NCI-H2227 treated with DMSO at 0.1 percent for 48 hours (cell line): ENCODE measurements at regions not wholly inside any gene's neighbourhood (a gene's known extent, or its start where the extent isn't known, plus 50 kb on each side); places are given as distances from the start of the nearest gene placed in this dataset.
A peak's percentile ranks its signal among the peaks of the same experiment; 100 is the strongest.

Experiments used
- DNase-seq: peaks from one replicate; lab custom pipeline; 2025; lab: John Stamatoyannopoulos, UW

DNA sequence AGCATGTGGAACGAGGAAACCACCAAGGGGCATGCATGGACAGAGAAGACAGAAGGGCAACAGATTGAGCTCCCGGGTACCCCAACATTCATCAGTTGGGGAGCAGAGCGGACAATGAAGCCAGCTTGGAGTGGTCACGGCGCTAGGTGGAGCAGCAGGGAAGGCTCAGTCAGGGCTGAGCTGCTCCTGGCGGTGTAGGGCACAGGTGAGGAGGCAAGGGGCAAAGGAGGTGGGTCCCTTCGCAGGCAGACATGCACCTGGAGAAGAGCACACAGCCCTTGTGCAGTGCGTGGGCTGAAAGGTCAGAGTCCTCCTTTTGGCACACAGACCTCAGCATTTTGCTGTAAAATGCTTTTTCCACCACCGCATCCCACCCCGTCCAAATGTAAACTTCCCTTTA, 90.0 kb upstream of the SLC6A6 start:
- no peak for DNase-seq

DNA sequence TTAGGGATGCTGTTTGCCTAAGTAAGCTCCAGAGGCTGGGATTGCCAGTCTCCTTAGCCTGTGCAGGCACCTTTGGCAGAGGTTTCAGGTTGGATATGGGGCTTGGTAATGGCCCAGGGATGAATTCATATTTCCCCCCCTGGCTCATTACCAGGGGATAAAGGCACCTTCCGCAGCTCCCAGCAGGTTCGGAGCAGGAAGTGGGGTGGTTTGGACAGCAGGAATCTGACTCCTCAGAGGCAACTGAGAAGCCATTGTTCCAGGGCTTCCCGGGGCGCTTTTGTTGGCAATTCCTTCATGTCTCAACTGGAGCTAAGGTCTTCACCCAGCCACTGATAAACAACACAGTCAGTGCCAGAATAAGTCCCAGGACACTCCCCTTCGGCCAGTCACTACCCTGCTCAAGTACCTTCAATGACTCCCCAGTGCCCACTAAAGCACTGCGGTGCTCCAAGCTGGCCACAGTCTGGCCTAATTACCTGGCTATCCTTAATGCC, 85.3 kb upstream of the SLC6A6 start:
- DNase-seq = no peak

DNA sequence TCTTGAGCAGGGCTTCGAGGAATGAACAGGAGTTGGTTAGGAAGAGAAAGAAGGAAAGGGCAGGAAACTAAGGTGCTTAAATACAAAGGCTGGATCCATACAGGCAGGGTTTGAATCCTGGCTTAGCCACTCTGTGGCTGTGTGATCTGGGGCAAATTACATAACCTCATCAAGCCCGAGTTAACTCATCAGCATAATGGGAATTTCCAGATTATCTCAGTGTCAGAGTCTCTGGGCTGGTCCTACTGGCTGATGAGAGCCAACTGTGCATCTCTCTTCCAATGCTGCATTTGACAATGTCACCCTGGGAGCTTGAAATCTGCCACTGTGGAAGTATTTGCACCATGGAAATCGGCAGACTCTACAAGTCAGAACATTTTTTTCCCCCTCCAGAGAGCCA, 83.8 kb upstream of the SLC6A6 start:
- no peak for DNase-seq

DNA sequence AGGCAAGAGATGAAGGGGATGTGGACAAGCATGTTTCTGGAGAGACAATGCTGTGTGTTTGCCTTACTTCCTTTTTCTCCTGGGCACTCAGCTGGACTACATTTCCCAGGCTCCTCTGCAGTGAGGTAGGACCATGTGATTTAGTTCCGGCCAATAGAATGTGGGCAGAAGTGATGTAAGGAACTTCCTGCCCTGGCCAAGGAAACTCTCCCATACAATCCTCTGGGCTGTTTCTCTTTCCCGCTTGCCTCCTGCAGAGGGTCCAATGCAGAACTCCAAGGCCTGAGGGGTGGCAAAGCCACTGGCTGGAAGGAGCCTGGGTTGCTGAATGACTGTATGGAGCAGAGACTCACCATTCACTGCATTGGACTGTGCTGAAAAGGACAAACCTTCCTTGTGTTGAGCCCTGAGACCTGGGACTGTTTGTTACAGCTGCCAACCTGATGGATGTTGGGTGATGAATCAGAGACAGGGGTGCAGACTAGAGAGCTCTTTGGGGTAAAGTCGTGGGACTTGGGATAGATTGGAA, 82.7 kb upstream of the SLC6A6 start:
- no peak for DNase-seq

DNA sequence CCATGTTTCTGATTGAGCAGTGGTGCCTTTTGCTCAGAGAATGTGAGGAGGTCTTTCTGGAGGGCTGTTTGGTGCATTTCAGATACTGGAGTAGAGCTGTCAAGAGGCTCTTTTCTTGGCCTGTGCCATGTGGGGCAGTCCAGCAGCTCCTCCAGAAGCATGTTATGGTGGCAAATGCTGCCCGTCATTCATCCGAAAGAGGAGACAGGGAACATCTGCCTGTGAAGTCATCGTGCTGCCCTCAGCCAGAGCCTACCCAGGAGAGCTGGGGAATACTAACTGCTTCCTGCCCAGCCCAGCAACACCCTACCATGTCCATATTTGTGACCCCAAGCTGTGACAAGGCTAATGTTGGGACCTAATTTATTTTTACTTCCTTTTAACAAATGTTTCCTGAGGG, 82.2 kb upstream of the SLC6A6 start:
- no peak for DNase-seq

DNA sequence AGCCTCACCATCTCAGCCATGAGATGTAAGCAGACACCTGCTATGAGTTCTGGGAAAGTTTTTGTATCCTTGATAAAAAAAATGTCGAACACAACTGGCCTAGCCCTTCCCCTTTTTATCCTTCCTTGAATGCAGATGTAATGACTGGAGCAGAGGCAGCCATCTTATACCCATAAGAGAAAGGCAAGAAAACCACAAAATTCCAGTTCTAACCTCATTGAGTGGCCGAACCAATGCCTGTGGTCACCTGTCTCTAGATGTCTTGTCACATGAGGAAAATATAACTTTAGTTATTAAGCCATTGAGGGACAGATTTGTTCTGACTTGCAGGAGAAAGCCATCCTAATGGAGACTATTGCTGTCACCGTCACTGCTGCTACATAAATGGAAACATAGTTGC, 80.4 kb upstream of the SLC6A6 start:
- DNase-seq = no peak

DNA sequence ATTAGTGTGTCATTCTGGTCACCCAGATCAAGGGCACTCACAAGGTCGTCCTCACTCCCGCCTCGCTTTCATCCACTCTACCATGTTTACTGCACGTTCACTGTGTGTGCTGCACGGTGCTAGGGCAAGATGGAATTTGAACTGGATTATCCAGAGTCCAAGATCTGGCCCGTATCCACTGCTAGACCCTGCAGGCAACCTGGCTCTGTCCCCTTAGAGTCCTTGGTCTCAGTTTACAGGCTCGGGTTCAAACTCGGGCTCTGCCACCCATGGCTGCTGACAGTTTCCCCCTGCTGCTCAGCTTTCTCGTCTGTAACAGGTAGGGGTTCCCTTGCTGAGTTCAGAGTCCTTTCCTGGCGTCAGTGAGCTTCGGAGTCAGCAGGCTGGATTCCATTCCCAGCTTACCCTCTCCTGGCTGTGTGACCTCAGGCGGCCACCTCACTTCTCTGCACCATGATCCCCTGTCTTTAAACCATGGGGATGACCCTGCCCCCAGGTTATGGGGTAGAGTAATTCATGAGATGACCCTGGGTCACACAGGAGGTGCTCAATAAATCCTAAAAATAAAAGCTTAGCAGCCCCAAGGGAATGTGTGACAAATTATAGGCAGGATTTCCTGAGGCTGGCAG, 79.6 kb upstream of the SLC6A6 start:
- no peak for DNase-seq

DNA sequence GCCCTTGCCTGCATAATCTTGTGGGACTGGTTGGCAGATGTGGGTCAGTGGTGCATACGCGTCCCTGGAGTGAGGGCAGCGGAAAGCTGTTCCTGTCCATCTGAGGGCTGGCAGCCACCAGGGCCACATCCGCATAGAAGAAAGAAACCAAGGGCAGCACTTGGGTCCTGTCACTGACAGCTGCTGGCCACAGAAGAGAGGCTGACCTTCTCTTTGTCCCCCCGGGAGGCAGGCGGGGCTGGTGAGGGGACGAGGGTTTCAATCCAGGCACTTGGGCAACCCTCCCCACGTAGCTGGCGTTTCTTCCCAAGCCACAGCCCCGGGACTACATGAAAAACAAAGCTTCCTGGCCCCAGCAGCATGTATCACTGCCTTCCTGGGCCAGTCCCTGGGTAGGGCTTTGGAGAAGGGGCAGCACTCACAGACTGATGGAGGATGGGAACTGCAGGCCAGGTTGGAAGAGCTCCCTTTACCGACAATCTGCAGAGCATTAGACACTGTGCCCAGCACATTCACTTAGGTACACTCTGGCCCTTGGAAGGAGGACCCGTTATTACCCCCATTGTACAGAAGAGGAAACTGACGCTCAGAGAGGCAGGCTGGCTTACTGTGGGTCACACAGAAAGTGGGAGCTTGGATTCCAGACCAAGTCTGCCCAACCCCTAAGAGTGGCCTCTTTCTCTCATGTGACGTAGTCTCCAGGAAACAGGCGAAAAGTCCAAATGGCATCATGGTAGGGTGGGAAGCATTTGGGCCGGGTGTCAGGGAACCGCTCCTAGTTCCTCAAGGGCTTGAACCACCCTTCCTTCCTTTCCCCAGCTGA, 78.8 kb upstream of the SLC6A6 start:
- no peak for DNase-seq

DNA sequence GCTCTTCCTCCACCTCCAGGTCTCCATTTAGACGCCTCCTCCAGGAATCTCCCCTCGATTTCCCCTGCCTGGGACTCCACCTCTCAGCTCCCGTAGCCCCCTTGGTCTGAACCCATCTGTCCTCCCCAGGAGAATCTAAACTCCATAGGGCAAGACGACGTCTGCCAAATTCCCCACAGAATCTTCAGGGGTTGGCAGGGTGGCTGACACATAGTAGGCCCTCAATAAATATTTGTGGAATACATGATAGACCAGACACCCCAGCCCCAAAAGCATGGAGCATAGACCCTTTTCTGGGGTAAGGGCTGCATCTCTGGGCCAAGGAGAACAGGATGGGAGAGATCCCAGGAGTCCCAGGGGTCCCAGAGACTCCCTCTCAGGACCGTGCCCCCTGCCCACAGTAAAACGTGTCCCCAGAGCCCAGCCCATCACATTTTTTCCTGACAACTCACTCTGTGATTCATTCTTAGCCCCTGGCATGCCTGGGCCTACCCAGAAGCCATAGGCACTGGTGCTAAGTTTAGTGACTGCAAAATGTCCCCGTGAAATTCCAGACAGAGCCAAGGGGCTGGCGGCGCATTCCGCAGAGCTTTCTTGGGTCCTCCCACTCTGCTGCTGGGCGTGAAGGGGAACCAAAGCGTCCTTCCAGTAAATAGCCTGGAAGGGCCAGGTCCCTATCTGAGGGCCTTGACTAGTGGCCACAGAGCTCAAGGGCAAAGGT, 78.0 kb upstream of the SLC6A6 start:
- DNase-seq = no peak

DNA sequence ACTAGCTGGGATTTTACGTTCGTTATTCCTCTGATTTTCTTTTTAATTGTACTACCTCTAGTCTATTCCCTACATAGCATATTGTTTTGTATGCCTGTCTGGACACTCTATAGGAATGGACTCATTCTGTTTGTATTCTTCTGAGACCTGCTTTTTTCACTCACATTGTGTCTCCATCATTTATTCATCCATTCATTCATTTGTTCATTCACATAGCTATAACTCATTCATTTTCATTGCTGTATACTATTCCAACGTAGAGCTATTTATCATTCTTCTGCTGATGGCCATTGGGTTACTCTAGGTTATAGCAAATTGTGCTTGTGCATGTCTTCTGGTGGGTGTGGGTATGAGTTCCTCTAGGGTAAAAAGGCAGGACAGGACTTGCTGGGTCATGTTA, 74.0 kb upstream of the SLC6A6 start:
- DNase-seq = no peak

DNA sequence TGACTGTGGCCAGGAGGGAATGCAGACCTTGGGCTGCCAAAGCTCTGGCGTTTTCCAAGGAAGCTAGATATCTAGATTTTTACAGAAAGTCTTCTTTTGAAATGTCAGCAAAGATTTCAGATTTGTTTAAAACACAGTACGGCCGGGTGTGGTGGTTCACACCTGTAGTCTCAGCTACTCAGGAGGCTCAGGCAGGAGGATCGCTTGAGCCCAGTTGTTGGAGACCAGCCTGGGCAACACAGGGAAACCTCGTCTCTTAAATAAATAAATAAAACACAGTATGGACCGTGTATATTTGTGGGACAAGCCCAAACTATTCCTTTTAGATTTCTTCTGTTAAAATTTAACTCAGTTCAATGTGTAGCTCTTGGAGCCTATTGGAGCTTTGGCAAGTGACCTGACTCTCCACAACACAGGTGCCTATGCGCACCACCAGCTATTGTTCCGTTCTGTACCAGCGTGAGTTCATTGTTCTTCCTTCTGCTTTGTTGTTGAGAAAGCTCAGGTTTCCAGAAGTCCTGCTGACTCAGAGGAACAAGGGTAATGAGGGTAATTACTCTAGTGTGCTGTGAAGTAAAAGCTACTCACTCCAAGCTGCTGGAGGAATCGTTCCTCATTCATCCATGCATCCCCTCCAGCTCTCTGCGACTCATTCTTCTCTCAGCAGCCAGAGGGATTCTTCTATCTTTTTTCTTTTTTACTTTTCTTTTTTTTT, 73.1 kb upstream of the SLC6A6 start:
- DNase-seq = peak; percentile 76

DNA sequence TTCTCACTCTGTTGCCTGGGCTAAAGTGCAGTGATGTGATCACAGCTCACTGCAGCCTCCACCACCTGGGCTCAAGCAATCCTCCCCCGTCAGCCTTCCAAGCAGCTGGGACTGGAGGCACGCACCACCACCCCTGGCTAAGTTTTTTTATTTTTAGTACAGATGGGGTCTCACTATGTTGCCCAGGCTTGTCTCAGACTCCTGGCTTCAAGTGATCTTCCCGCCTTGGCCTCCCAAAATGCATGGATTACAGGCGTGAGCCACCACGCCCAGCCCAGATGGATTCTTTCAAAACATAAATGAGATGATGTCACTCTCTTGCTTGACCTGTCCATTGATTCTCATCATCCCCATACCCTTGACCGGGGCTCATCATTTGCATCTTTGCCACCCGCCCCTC, 72.6 kb upstream of the SLC6A6 start:
- DNase-seq = no peak

DNA sequence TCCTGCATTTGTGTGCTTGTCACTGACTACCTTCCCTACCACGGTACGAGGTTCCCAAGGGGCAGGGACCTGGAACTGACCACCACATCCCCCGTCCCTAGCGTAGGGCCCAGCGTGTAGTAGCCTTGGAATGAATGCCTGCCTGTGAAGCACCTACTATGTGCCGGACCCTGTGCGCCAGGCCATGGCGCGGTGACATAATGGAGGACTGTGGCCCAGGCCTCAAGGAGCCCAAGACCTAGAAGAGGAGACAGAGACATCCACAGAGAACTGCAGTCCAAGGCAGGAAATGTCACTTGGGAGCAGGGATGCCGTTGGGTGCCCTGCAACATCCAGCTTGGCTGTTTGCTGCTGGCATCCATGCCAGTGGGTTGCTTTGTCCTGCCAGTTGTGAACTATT, 71.9 kb upstream of the SLC6A6 start:
- no peak for DNase-seq

DNA sequence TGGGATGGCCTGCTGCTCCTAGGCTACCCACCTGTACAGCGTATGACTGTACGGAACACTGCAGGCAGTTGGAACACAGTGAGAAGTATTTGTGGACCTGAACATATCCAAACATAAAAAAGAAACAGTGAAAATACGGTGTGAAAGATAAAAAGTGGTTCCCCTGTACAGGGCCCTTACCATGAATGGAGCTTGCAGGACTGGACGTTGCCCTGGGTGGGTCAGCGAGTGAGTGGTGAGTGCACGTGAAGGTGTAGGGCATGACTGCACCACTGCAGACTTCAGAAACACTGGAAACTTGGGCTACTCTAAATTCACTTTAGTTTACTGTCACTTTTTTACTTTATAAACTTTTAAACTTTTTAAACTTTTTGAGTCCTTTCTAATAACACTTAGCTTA, 71.2 kb upstream of the SLC6A6 start:
- DNase-seq = no peak

DNA sequence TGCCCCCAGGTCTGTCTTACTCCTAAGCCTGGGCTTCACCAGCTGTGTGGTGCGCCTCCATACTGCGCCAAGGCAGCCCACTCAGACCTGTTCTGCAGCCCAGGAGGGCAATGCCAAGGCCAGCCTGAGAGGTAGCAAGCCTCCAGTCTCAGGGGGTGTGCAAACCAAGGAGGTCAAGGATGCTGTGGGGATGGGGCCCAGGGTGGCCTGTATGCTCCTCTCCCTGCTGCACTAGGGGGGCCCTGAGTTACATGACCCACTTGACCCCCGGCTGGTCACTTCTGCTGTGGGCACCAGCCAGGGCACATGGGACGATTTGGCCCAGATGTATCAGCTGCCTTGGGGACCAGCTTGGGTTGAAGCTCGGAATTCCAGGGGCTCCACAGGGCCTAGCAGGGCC, 70.0 kb upstream of the SLC6A6 start:
- no peak for DNase-seq

DNA sequence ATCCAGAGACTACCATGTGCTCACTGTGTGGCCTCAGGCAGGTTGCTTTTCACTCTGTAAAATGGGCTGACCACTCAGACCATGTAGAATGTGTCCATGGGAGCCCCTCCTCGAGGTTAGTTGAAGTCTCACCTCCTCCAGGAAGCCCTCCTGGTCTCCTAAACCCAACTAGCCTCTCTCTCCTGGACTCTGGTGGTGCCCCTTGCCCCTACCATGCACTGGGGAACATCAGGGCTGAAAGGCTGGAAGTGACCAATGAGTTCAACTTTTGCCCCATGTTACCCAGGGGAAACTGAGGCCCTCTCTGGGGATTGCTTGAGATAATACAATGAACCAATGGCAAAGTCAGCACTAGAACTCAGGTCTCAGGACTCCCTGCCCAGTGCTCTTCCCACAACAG, 69.2 kb upstream of the SLC6A6 start:
- DNase-seq = no peak

DNA sequence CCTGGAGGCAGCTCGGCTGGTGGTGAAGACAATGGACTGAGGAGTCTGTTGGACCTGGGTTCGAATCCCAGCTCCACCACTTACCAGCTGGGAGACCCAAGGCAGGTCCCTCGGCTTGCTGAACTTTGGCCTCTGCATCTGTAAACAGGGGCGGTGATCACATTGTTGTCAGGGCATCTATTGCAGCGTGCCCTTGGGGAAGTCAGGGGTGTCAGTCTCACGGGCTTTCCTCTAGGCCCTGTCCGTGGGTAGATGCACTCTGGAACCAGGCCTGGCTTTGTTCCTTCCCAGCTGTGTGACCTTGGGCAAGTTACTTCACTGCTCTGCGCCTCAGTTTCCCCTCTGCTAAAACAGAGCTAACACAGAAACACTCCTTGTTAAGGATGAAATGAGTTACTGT, 68.8 kb upstream of the SLC6A6 start:
- DNase-seq = no peak

DNA sequence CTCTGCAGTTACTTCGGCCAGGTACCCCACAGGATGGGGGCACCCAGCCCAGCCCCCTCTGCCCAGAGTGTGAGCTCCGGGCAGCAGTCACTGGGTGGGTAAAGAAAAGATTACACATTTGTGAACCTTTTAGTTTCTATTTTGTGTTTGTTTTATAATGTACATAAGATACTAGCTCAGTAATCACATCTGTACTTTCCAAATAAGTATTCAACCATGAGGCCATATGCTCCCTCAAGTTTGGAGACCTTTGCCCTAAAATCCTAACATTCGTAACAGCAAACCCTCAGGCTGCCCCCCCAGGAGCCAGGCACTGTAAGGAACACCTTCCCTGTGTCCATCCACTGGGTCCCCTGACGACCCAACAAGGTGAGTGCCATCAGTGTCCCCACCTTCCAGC, 68.3 kb upstream of the SLC6A6 start:
- no peak for DNase-seq

DNA sequence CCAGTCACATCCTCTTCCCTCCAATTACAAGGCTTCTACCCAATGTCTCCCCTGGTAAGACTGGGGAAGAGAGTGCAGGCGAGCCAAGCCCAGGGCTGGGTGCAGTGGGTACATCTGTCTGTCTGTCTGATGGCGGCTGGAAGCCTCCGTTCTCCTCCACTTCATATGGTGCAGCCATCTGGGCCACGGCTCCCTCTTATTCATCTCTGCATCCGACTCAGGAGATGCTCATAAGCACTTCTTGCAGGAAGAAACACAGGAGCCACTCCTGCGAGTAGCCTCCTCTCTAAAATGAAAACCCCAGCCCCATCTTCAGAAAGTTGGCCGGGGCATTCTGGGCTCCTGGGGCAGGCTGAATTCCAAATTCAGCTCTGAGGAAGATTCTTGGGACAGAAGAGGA, 67.5 kb upstream of the SLC6A6 start:
- no peak for DNase-seq

DNA sequence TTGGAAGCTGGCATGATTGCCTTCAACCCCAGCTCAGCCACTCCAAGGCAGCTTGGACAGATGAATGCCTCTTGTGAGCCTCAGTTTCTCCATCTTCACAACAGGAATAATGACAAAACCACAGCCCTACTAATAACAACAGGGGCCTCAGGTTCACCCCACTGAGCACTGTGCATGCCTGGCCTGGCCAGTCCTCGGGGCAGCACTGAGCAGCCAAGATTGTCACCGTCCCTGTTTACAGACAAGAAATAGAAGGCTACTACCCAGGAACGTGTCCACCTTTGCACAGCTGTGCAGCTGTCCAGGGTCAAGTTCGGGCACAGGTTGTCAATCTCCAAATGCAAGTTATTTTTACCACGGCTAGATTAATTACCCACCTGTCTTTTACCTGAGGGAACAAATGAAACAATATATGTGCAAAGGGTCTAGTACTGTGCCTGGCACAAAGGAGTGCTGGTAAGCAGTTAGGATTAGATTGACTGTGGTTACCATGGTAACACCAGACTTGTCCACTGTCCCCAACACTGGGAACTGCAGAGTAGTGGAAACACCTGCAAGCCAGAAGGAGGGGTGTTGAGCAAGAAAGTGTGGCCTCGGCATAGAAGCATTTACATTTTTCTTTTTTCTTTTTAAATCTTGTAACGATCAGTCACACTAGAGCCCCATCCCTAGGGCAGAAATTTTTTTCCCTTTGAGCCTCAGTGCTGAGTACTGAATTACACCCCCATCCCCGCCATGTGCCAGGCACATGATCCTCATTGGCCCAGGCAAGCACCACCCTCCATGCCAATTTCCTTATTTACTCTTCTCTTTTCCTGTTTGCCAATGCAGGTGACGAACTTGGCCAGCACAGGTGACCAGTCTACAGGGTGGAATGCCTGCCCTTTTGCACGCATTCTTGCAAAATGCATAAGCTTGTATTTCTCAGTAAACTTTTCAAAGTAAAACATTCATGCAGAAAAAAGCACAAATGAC, 66.3 kb upstream of the SLC6A6 start:
- no peak for DNase-seq
